ENCODE measurements at regions not wholly inside any gene's neighbourhood (a gene's known extent, or its start where the extent isn't known, plus 50 kb on each side); places are given as distances from the start of the nearest gene placed in this dataset.

GRCh38 chr2:120958623-120959366 lies 223.1 kb downstream of the GLI2 start:
- no peak for TF ChIP-seq POLR2A (IDR thresholded peaks at IDR 0.05; ENCODE audit: low read length)
- no peak for TF ChIP-seq GATA1 (IDR thresholded peaks at IDR 0.05; ENCODE audit: low read depth, low read length)

Measured in erythroblast (primary cell).